ENCODE measurements at regions not wholly inside any gene's neighbourhood (a gene's known extent, or its start where the extent isn't known, plus 50 kb on each side); places are given as distances from the start of the nearest gene placed in this dataset.

- Histone ChIP-seq H3K4me3 (ENCODE audit: insufficient read depth, low read length, poor library complexity, severe bottlenecking) (no peak overlapping the region), H3K9me2 (replicated peaks; ENCODE audit: insufficient read depth, low read length) (no peaks in the 10 kb centered on the region), H3K4me2 (ENCODE audit: low read depth, low read length, poor library complexity, severe bottlenecking) (no peak overlapping the region), H3K36me3 (ENCODE audit: low read length) (no peaks in the 10 kb centered on the region), H3K79me2 (ENCODE audit: insufficient read depth, low read length) (no peaks in the 10 kb centered on the region), H3K9ac (ENCODE audit: low read length) (no peak overlapping the region), H2AFZ (ENCODE audit: low read depth, low read length, severe bottlenecking) (no peak overlapping the region), H4K20me1 (ENCODE audit: low read depth, low read length) (no peaks in the 10 kb centered on the region), H3F3A (ENCODE audit: insufficient read depth) (no peaks in the 10 kb centered on the region), H3K9me3 (ENCODE audit: insufficient read depth, low read length) (no peaks in the 10 kb centered on the region), H3K27me3 (ENCODE audit: low read length) (no peaks in the 10 kb centered on the region; the same call in 1 of the 2 replicates), H3K27ac (ENCODE audit: low read depth, low read length) (no peak overlapping the region)
- TF ChIP-seq EZH2phosphoT487 (conservative IDR thresholded peaks at IDR 0.05; ENCODE audit: low read length), result no peak
- no peak for TF ChIP-seq CTCF (IDR thresholded peaks at IDR 0.05; ENCODE audit: insufficient read depth, low read length, poor library complexity, severe bottlenecking)
These were observed 128.8 kb upstream of the ZBTB20 start for GRCh38 chr3:115275896-115276295.

- no peaks in the 10 kb centered on the region; the same call in 1 of the 2 replicates for H3K27me3 ChIP-seq (ENCODE audit: low read length)
- H4K20me1 ChIP-seq (ENCODE audit: low read depth, low read length), result no peaks in the 10 kb centered on the region
- no peaks in the 10 kb centered on the region for H3K36me3 ChIP-seq (ENCODE audit: low read length)
- H3K9me2 ChIP-seq (replicated peaks; ENCODE audit: insufficient read depth, low read length), result no peaks in the 10 kb centered on the region
- H2AFZ ChIP-seq (ENCODE audit: low read depth, low read length, severe bottlenecking), result no peak overlapping the region
- no peak overlapping the region for H3K27ac ChIP-seq (ENCODE audit: low read depth, low read length)
- H3F3A ChIP-seq (ENCODE audit: insufficient read depth), result no peaks in the 10 kb centered on the region
- H3K9me3 ChIP-seq (ENCODE audit: insufficient read depth, low read length), result no peaks in the 10 kb centered on the region
- TF ChIP-seq EZH2phosphoT487 (conservative IDR thresholded peaks at IDR 0.05; ENCODE audit: low read length) (no peak), CTCF (IDR thresholded peaks at IDR 0.05; ENCODE audit: insufficient read depth, low read length, poor library complexity, severe bottlenecking) (no peak)
- H3K4me2 ChIP-seq (ENCODE audit: low read depth, low read length, poor library complexity, severe bottlenecking), result no peak overlapping the region
- no peak overlapping the region for H3K4me3 ChIP-seq (ENCODE audit: insufficient read depth, low read length, poor library complexity, severe bottlenecking)
- no peak overlapping the region for H3K9ac ChIP-seq (ENCODE audit: low read length)
- H3K79me2 ChIP-seq (ENCODE audit: insufficient read depth, low read length), result no peaks in the 10 kb centered on the region
These were observed 132.9 kb upstream of the ZBTB20 start for GRCh38 chr3:115279939-115280338.

GRCh38 chr3:115280506-115280905 is 133.4 kb upstream of the ZBTB20 start:
- Histone ChIP-seq H3K36me3 (ENCODE audit: low read length) (no peaks in the 10 kb centered on the region), H3K27ac (ENCODE audit: low read depth, low read length) (no peak overlapping the region), H3K27me3 (ENCODE audit: low read length) (no peaks in the 10 kb centered on the region; the same call in 1 of the 2 replicates), H3K4me3 (ENCODE audit: insufficient read depth, low read length, poor library complexity, severe bottlenecking) (no peak overlapping the region), H3K9me3 (ENCODE audit: insufficient read depth, low read length) (no peaks in the 10 kb centered on the region), H3F3A (ENCODE audit: insufficient read depth) (no peaks in the 10 kb centered on the region), H3K9ac (ENCODE audit: low read length) (no peak overlapping the region), H2AFZ (ENCODE audit: low read depth, low read length, severe bottlenecking) (no peak overlapping the region), H4K20me1 (ENCODE audit: low read depth, low read length) (no peaks in the 10 kb centered on the region), H3K4me2 (ENCODE audit: low read depth, low read length, poor library complexity, severe bottlenecking) (no peak overlapping the region), H3K9me2 (replicated peaks; ENCODE audit: insufficient read depth, low read length) (no peaks in the 10 kb centered on the region), H3K79me2 (ENCODE audit: insufficient read depth, low read length) (no peaks in the 10 kb centered on the region)
- TF ChIP-seq CTCF (IDR thresholded peaks at IDR 0.05; ENCODE audit: insufficient read depth, low read length, poor library complexity, severe bottlenecking) (no peak), EZH2phosphoT487 (conservative IDR thresholded peaks at IDR 0.05; ENCODE audit: low read length) (no peak)

All from SU-DHL-6 (cell line).